ENCODE measurements at regions not wholly inside any gene's neighbourhood (a gene's known extent, or its start where the extent isn't known, plus 50 kb on each side); places are given as distances from the start of the nearest gene placed in this dataset.

GRCh38 chr2:234606896-234607295 is 110.0 kb upstream of the ARL4C start:
- TF ChIP-seq EP300 (IDR thresholded peaks at IDR 0.05; ENCODE audit: borderline replicate concordance in 1 of 2, low read depth in 2 of 2, low read length in 2 of 2): no peak
- TF ChIP-seq CTCF (IDR thresholded peaks at IDR 0.05; ENCODE audit: control extremely low read depth in 1 of 3, insufficient read depth in 1 of 3, low read depth in 1 of 3, low read length in 3 of 3): no peak
- TF ChIP-seq YY1 (IDR thresholded peaks at IDR 0.05; ENCODE audit: low read depth, low read length): no peak
- no peak for TF ChIP-seq CHD2 (IDR thresholded peaks at IDR 0.05; ENCODE audit: low read length)
- no peak for TF ChIP-seq RAD21 (IDR thresholded peaks at IDR 0.05 in 1 of 2, conservative IDR thresholded peaks at IDR 0.05 in 1 of 2; ENCODE audit: low read depth in 2 of 2, low read length in 2 of 2)
- TF ChIP-seq JUND (IDR thresholded peaks at IDR 0.05; ENCODE audit: low read length): no peak
